ENCODE measurements at regions not wholly inside any gene's neighbourhood (a gene's known extent, or its start where the extent isn't known, plus 50 kb on each side); places are given as distances from the start of the nearest gene placed in this dataset.

DNA sequence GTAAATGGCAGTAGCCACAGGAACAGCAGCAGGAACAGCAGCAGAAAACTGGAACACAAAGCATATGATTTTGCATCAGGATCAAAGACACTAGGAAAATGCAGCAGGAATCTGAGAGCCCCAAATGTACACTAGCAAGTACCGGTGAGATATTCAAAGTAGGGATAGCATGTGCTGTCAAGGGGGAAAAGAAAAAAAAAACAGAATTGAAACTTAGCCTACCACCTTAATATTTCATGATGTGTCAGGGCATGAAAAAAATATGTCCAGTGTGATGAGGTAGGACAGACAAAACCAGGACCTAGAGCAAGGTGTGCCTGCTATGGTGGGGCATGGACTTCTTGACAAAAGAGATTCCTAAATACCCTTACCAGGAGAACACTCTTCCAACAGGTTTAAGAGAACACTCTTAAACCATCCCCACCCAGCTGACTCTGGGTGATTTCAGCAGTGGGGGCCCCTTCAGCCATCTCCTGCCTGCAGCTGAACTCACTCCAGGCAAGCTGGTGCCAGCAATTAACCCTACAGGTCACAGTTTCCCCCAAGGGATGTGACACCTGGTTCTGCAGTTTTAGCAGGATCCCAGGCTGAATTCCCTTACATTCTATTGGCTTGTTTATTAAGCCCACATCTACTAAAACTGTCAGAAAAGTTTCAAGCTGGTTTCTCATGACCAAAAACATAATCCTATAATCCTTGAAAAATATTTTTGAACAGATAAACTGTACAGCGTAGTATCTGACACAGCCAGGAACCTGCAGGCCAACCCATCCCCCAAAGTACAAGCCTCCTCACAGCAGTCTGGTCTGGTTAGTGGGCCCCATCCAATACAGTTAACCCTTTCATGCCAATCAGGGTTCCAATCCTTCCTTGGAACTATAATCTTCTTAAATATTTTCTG, 62.9 kb upstream of the FMR1 start:
- Histone ChIP-seq H3K27ac (no peak overlapping the region), H3K4me3 (no peak overlapping the region), H3K9me3 (no peaks in the 10 kb centered on the region), H3K27me3 (no peaks in the 10 kb centered on the region), H3K4me1 (no peaks in the 10 kb centered on the region), H3K36me3 (no peaks in the 10 kb centered on the region)
- intact Hi-C loops (cut with DNase I; ENCODE audit: low total_unique reads): no loop called here
- TF ChIP-seq POLR2AphosphoS5 (IDR thresholded peaks at IDR 0.05) (no peak), POLR2A (IDR thresholded peaks at IDR 0.05) (no peak), CTCF (IDR thresholded peaks at IDR 0.05) (no peak)
- no peak for DNase-seq (ENCODE audit: low spot score in 2 of 2)

DNA sequence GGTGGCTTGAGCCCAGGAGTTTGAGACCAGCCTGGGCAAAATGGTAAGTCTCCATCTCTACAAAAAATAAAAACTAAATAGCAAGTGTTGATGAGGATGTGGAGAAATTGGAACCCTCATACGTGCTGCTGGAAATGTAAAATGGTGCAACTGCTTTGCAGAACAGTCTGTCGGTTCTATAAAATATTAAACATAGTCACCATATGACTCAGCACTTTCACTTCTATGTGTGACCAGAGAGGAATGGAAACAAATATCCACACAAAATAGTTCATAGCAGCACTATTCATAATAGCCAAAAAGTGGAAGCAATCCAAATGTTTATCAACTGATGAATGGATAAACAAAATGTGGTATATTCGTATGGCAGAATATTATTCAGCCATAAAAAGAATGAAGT, 60.8 kb upstream of the FMR1 start:
- no peaks in the 10 kb centered on the region for H3K36me3 ChIP-seq
- intact Hi-C loops (cut with DNase I; ENCODE audit: low total_unique reads): no loop called here
- no peaks in the 10 kb centered on the region for H3K27me3 ChIP-seq
- no peak for TF ChIP-seq POLR2AphosphoS5 (IDR thresholded peaks at IDR 0.05)
- TF ChIP-seq CTCF (IDR thresholded peaks at IDR 0.05): no peak
- no peaks in the 10 kb centered on the region for H3K4me1 ChIP-seq
- H3K27ac ChIP-seq: no peak overlapping the region
- H3K9me3 ChIP-seq: no peaks in the 10 kb centered on the region
- H3K4me3 ChIP-seq: no peak overlapping the region
- DNase-seq (ENCODE audit: low spot score in 2 of 2): no peak

DNA sequence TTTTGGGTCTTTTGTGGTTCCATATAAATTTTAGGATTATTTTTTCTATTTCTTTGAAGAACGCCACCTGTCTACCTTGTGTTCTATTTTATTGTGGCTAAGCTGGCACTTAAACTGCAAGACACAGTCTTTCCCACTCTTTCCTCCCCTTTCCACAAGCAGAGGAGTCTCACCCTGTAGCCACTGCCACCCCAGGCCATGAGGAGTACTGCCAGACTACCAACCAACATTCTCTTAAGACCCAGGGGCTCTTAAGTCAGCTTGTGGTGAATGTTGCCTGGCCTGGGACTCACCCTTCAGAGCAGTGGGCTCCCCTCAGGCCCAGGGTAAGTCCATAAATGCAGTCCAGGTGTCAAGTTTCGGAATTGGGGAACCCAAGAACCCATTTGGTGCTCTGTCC, 58.0 kb upstream of the FMR1 start:
- H3K36me3 ChIP-seq: no peaks in the 10 kb centered on the region
- no peak for DNase-seq (ENCODE audit: low spot score in 2 of 2)
- no peak overlapping the region for H3K27ac ChIP-seq
- no peaks in the 10 kb centered on the region for H3K27me3 ChIP-seq
- no peaks in the 10 kb centered on the region for H3K4me1 ChIP-seq
- intact Hi-C loops (cut with DNase I; ENCODE audit: low total_unique reads): no loop called here
- no peak overlapping the region for H3K4me3 ChIP-seq
- no peaks in the 10 kb centered on the region for H3K9me3 ChIP-seq
- no peak for TF ChIP-seq POLR2A (IDR thresholded peaks at IDR 0.05)

DNA sequence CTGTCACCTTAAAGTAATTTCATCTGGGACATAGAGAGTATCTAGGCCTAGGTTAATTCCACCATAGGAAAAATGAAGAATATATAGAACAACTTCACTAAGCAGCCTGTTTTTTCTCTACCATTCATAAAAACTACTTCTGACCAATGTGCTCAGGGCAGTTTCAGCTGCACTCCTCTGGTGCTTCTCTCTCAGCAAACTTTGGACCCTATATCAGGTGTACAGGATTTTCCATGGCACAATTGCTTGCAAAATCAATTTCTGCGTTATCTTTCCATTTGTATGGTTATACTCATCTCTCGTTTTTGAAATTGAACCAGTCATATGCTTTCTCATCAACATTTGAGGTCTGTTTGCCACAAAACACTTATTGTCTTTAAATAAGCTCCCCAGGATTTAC, 52.1 kb upstream of the FMR1 start:
- Histone ChIP-seq H3K9me3 (no peaks in the 10 kb centered on the region), H3K36me3 (no peaks in the 10 kb centered on the region), H3K4me3 (no peak overlapping the region), H3K4me1 (no peaks in the 10 kb centered on the region), H3K27me3 (no peaks in the 10 kb centered on the region), H3K27ac (no peak overlapping the region)
- intact Hi-C loops (cut with DNase I; ENCODE audit: low total_unique reads): no loop called here
- no peak for DNase-seq (ENCODE audit: low spot score in 2 of 2)
- TF ChIP-seq CTCF (IDR thresholded peaks at IDR 0.05): no peak
- TF ChIP-seq POLR2AphosphoS5 (IDR thresholded peaks at IDR 0.05): no peak
- no peak for TF ChIP-seq POLR2A (IDR thresholded peaks at IDR 0.05)

All from breast epithelium (tissue), 4 donors.